Fibroblast of mammary gland (primary cell): ENCODE measurements at regions not wholly inside any gene's neighbourhood (a gene's known extent, or its start where the extent isn't known, plus 50 kb on each side); places are given as distances from the start of the nearest gene placed in this dataset.
A peak's percentile ranks its signal among the peaks of the same experiment; 100 is the strongest.

Source experiments
- DNase-seq: peaks from one replicate; pipeline ENCODE4 v3.0.0-alpha.2; 2010; ENCODE audit warnings: low read depth
- H3K4me3 ChIP-seq: 2 replicates; pipeline ENCODE4 v1.5.1; 2011; ENCODE audit warnings: low read depth, mild to moderate bottlenecking, low read length, moderate library complexity; ENCODE audit not compliant: control insufficient read depth
- CTCF ChIP-seq: conservative IDR thresholded peaks from 2 replicates; pipeline ENCODE4 v1.5.1; 2011; ENCODE audit warnings: low read depth, low read length, inconsistent platforms; ENCODE audit not compliant: control insufficient read depth, insufficient read depth

GRCh38 chr9:26361010-26361409 lies 531.6 kb downstream of the CAAP1 start:
- DNase-seq, result no peak
- H3K4me3 ChIP-seq, result no peak overlapping the region
- TF ChIP-seq CTCF, result no peak

- no peak overlapping the region for H3K4me3 ChIP-seq
- no peak for TF ChIP-seq CTCF
- DNase-seq, result no peak
Observed at GRCh38 chr9:26358836-26359235, 533.8 kb downstream of the CAAP1 start.

GRCh38 chr9:26357803-26358344 lies 534.7 kb downstream of the CAAP1 start:
- no peak for TF ChIP-seq CTCF
- DNase-seq, result no peak
- no peak overlapping the region for H3K4me3 ChIP-seq

- H3K4me3 ChIP-seq, result no peak overlapping the region
- DNase-seq, result no peak
- TF ChIP-seq CTCF, result no peak
Observed at GRCh38 chr9:26356491-26356890, 536.1 kb downstream of the CAAP1 start.

GRCh38 chr9:26346942-26347477 lies 545.6 kb downstream of the CAAP1 start:
- no peak for TF ChIP-seq CTCF
- no peak for DNase-seq
- no peak overlapping the region for H3K4me3 ChIP-seq

- TF ChIP-seq CTCF, result no peak
- peak; percentile 42 for DNase-seq
- H3K4me3 ChIP-seq, result no peak overlapping the region
Observed at GRCh38 chr9:26341545-26341944, 551.1 kb downstream of the CAAP1 start.

GRCh38 chr9:26339796-26340195 lies 552.8 kb downstream of the CAAP1 start:
- H3K4me3 ChIP-seq, result no peak overlapping the region
- TF ChIP-seq CTCF, result no peak
- no peak for DNase-seq
